HCT116 (cell line): ENCODE measurements at regions not wholly inside any gene's neighbourhood (a gene's known extent, or its start where the extent isn't known, plus 50 kb on each side); places are given as distances from the start of the nearest gene placed in this dataset.

Experiments used
- ATAC-seq: fragments of 200-7000 bp; cut with Tn5 transposase; 2 replicates; pipeline ENCODE4 v1.9.1; 2020; ENCODE audit warnings: mild to moderate bottlenecking, moderate library complexity
- BruUV-seq: library from RNA; stranded (reverse); fragments of 400-500 nt; replicated peaks from 2 replicates; lab custom pipeline; 2021; lab: Mats Ljungman, UMichigan
- CTCF ChIA-PET: fragments of 300-600 bp; sonication (Branson Sonifier 250); formaldehyde crosslinking; loops from one replicate; lab custom pipeline; 2021; ENCODE audit warnings: antibody characterized with exemption; lab: Charles Lee
- POLR2A ChIA-PET: fragments of 300-600, 350-600 bp; sonication (Branson Sonifier 250); formaldehyde crosslinking; loops from one replicate; lab custom pipeline; 2021; ENCODE audit warnings: antibody characterized with exemption; lab: Charles Lee
- RAD21 ChIA-PET, 2 experiments: fragments of 300-600 bp; sonication (Branson Sonifier 250); formaldehyde crosslinking; loops; one replicate each; lab custom pipeline; 2023; ENCODE audit warnings: low total read pairs in 2 of 2; ENCODE audit not compliant: uncharacterized antibody in 2 of 2, unreplicated experiment in 2 of 2, low non-redundant PET in 1 of 2; lab: Charles Lee
- DNase-seq: peaks from one replicate; pipeline ENCODE4 v3.0.0-alpha.2; 2010; ENCODE audit warnings: low read depth, low spot score
- H2AFZ ChIP-seq: fragments of 200-600 bp; shearing (Covaris generic), sonication (generic); 2 replicates; pipeline ENCODE4 v1.6.1; 2017; ENCODE audit warnings: low read depth, mixed run types, mixed read lengths, antibody characterized with exemption, low read length; ENCODE audit not compliant: poor library complexity, severe bottlenecking
- H3K27ac ChIP-seq: 2 replicates; pipeline ENCODE4 v1.5.1; 2012; ENCODE audit warnings: low read depth, low read length
- H3K27me3 ChIP-seq: fragments of 200-600 bp; sonication (generic); 2 replicates; pipeline ENCODE4 v1.6.1; 2016; ENCODE audit warnings: mixed run types, low read length, mixed read lengths; ENCODE audit not compliant: insufficient read depth
- H3K36me3 ChIP-seq, 2 experiments: fragments of 200-500 bp in 1 of 2; fragments of 200-600 bp in 1 of 2; sonication (Bioruptor generic) in 1 of 2; sonication (generic) in 1 of 2; 2 replicates each; pipeline versions ENCODE4 v1.5.1 to v1.6.1; 2014 to 2016; ENCODE audit warnings: low read length in 2 of 2, inconsistent platforms in 1 of 2, mixed read lengths in 1 of 2, mixed run types in 1 of 2; ENCODE audit not compliant: insufficient read depth in 2 of 2, control insufficient read depth in 1 of 2
- H3K4me1 ChIP-seq, 2 experiments: fragments of 200-600 bp in 1 of 2; sonication (generic) in 1 of 2; 2 replicates each; pipeline versions ENCODE4 v1.5.1 to v1.6.1; 2012 to 2017; ENCODE audit warnings: low read length in 2 of 2, inconsistent platforms in 1 of 2, mild to moderate bottlenecking in 1 of 2, mixed read lengths in 1 of 2, mixed run types in 1 of 2, moderate library complexity in 1 of 2; ENCODE audit not compliant: insufficient read depth in 2 of 2, control insufficient read depth in 1 of 2
- H3K4me2 ChIP-seq: fragments of 200-600 bp; sonication (generic); 2 replicates; pipeline ENCODE4 v1.6.1; 2017; ENCODE audit warnings: mixed run types, low read length, mixed read lengths
- H3K4me3 ChIP-seq, 2 experiments: fragments of 200-600 bp in 1 of 2; sonication (generic) in 1 of 2; replicated peaks in 1 of 2; 2 replicates each; pipeline ENCODE4 v1.5.1; 2011 to 2016; ENCODE audit warnings: low read length in 2 of 2, control low read depth in 1 of 2, low read depth in 1 of 2, mild to moderate bottlenecking in 1 of 2, mixed read lengths in 1 of 2, mixed run types in 1 of 2
- H3K79me2 ChIP-seq: fragments of 200-600 bp; sonication (generic); 2 replicates; pipeline ENCODE4 v1.6.1; 2017; ENCODE audit warnings: mild to moderate bottlenecking, mixed run types, low read length, moderate library complexity, mixed read lengths; ENCODE audit not compliant: insufficient read depth
- H3K9ac ChIP-seq: fragments of 200-600 bp; sonication (generic); 2 replicates; pipeline ENCODE4 v1.6.1; 2016; ENCODE audit warnings: low read length, mixed read lengths
- H3K9me2 ChIP-seq: fragments of 200-600 bp; sonication (generic), shearing (Covaris generic); 2 replicates; pipeline ENCODE4 v1.6.1; 2017; ENCODE audit warnings: mixed run types, mild to moderate bottlenecking, moderate library complexity; ENCODE audit not compliant: insufficient read depth
- H3K9me3 ChIP-seq, 2 experiments: fragments of 200-500 bp in 1 of 2; fragments of 200-600 bp in 1 of 2; sonication (Bioruptor generic) in 1 of 2; sonication (generic) in 1 of 2; 2 replicates each; pipeline ENCODE4 v1.6.1; 2014 to 2017; ENCODE audit warnings: low read length in 2 of 2, mixed read lengths in 2 of 2, inconsistent platforms in 1 of 2, low read depth in 1 of 2, mild to moderate bottlenecking in 1 of 2, mixed run types in 1 of 2, moderate library complexity in 1 of 2; ENCODE audit not compliant: control insufficient read depth in 1 of 2, insufficient read depth in 1 of 2
- H4K20me1 ChIP-seq: fragments of 200-600 bp; sonication (generic), shearing (Covaris generic); 2 replicates; pipeline ENCODE4 v1.6.1; 2017; ENCODE audit warnings: mixed run types, mild to moderate bottlenecking, moderate library complexity; ENCODE audit not compliant: insufficient read depth
- ATF3 ChIP-seq: IDR thresholded peaks from 2 replicates; pipeline ENCODE4 v1.6.1; 2012
- CBX3 ChIP-seq: IDR thresholded peaks from 2 replicates; pipeline ENCODE4 v1.6.1; 2012; ENCODE audit warnings: low read depth
- CEBPB ChIP-seq: IDR thresholded peaks from 2 replicates; pipeline ENCODE4 v1.6.1; 2012; ENCODE audit warnings: low read depth
- FOSL1 ChIP-seq: IDR thresholded peaks from 2 replicates; pipeline ENCODE4 v1.6.1; 2012; ENCODE audit warnings: low read depth
- JUND ChIP-seq: IDR thresholded peaks from 2 replicates; pipeline ENCODE4 v1.6.1; 2012
- MAX ChIP-seq: IDR thresholded peaks from 2 replicates; pipeline ENCODE4 v1.6.1; 2012
- POLR2A ChIP-seq: IDR thresholded peaks from 2 replicates; pipeline ENCODE4 v1.7.0; 2011; ENCODE audit warnings: borderline replicate concordance; ENCODE audit not compliant: insufficient read depth, insufficient read length; ENCODE audit errors: extremely low read depth
- POLR2AphosphoS5 ChIP-seq: IDR thresholded peaks from 2 replicates; pipeline ENCODE4 v1.6.1; 2011; ENCODE audit warnings: mild to moderate bottlenecking, low read depth, low read length, moderate library complexity
- REST ChIP-seq: IDR thresholded peaks from 2 replicates; pipeline ENCODE4 v1.6.1; 2012; ENCODE audit warnings: low read depth
- SIN3A ChIP-seq: IDR thresholded peaks from 2 replicates; pipeline ENCODE4 v1.6.1; 2012; ENCODE audit warnings: low read depth
- SP1 ChIP-seq: IDR thresholded peaks from 2 replicates; pipeline ENCODE4 v1.6.1; 2012; ENCODE audit warnings: low read depth
- TCF7L2 ChIP-seq: IDR thresholded peaks from 2 replicates; pipeline ENCODE4 v1.7.0; 2011; ENCODE audit warnings: borderline replicate concordance, inconsistent platforms; ENCODE audit not compliant: insufficient read depth, insufficient read length; ENCODE audit errors: extremely low read depth
- YY1 ChIP-seq: IDR thresholded peaks from 2 replicates; pipeline ENCODE4 v1.6.1; 2011; ENCODE audit warnings: low read length, low read depth, moderate library complexity, mild to moderate bottlenecking; ENCODE audit not compliant: insufficient replicate concordance; ENCODE audit errors: extremely low read depth
- ZFX ChIP-seq: fragments of 450-650 bp; IDR thresholded peaks from 2 replicates; pipeline ENCODE4 v1.6.1; 2017
- ZNF274 ChIP-seq: fragments of 200-500 bp; sonication (Bioruptor generic); IDR thresholded peaks from 2 replicates; pipeline ENCODE4 v1.6.1; 2014; ENCODE audit warnings: mild to moderate bottlenecking, low read depth, low read length, inconsistent platforms
- intact Hi-C: fragments of 100-400 bp; cut with micrococcal nuclease; formaldehyde crosslinking; loops from 2 replicates; pipeline ENCODE4 v1.10.0; 2022

GRCh38 chr1:59081181-59081580 is 215.7 kb upstream of the FGGY start:
- ChIA-PET POLR2A (no interaction called here), RAD21 (no interaction called here), CTCF (no interaction called here)
- no peaks in the 10 kb centered on the region for H3K79me2 ChIP-seq
- no peaks in the 10 kb centered on the region for H4K20me1 ChIP-seq
- ATAC-seq (no peak), DNase-seq (no peak)
- no peaks in the 10 kb centered on the region for H3K4me1 ChIP-seq
- no TSS peak for BruUV-seq
- no peak overlapping the region for H3K27ac ChIP-seq
- no peaks in the 10 kb centered on the region for H3K9me2 ChIP-seq
- TF ChIP-seq JUND = no peak
- no peak for TF ChIP-seq ZFX
- TF ChIP-seq REST = no peak
- TF ChIP-seq CEBPB = no peak
- TF ChIP-seq SP1 = no peak
- TF ChIP-seq YY1 = no peak
- no peak for TF ChIP-seq TCF7L2
- TF ChIP-seq SIN3A = no peak
- no peak for TF ChIP-seq POLR2A
- intact Hi-C loops = no loop called here
- no peaks in the 10 kb centered on the region for H3K9me3 ChIP-seq
- no peak overlapping the region for H2AFZ ChIP-seq
- H3K4me3 ChIP-seq = no peak overlapping the region
- H3K36me3 ChIP-seq = no peaks in the 10 kb centered on the region
- H3K27me3 ChIP-seq = no peaks in the 10 kb centered on the region
- no peak overlapping the region for H3K9ac ChIP-seq
- no peak overlapping the region for H3K4me2 ChIP-seq

- BruUV-seq = no TSS peak
- intact Hi-C loops = no loop called here
- Histone ChIP-seq H3K4me3 (no peak overlapping the region), H4K20me1 (no peaks in the 10 kb centered on the region), H3K27me3 (no peaks in the 10 kb centered on the region), H3K9me2 (no peaks in the 10 kb centered on the region), H3K4me2 (no peak overlapping the region), H3K4me1 (no peaks in the 10 kb centered on the region), H3K9ac (no peak overlapping the region), H3K36me3 (no peaks in the 10 kb centered on the region), H3K27ac (no peak overlapping the region), H3K79me2 (no peaks in the 10 kb centered on the region), H2AFZ (no peak overlapping the region), H3K9me3 (no peaks in the 10 kb centered on the region)
- ChIA-PET POLR2A (no interaction called here), RAD21 (no interaction called here), CTCF (no interaction called here)
- DNase-seq (no peak), ATAC-seq (no peak)
- TF ChIP-seq POLR2A = no peak
- TF ChIP-seq ZNF274 = no peak
- TF ChIP-seq FOSL1 = no peak
- no peak for TF ChIP-seq CBX3
- no peak for TF ChIP-seq REST
- no peak for TF ChIP-seq YY1
- no peak for TF ChIP-seq POLR2AphosphoS5
- TF ChIP-seq SP1 = no peak
- no peak for TF ChIP-seq CEBPB
- TF ChIP-seq MAX = no peak
- TF ChIP-seq ATF3 = no peak
These were observed 215.1 kb upstream of the FGGY start for GRCh38 chr1:59081795-59082194.
